Liver (tissue), 7 donors: ENCODE measurements at regions not wholly inside any gene's neighbourhood (a gene's known extent, or its start where the extent isn't known, plus 50 kb on each side); places are given as distances from the start of the nearest gene placed in this dataset.

Experiments used
- DNase-seq: peaks from one replicate; pipeline ENCODE4 v3.0.0-alpha.2; 2017; ENCODE audit warnings: low spot score
- H3K27ac ChIP-seq, 2 donors: one replicate each; pipeline ENCODE4 v1.7.0; 2013; ENCODE audit warnings: inconsistent platforms in 2 of 2, low read length in 2 of 2, control low read depth in 1 of 2, low read depth in 1 of 2, mild to moderate bottlenecking in 1 of 2
- H3K27me3 ChIP-seq, 4 donors: one replicate each; pipeline versions ENCODE4 v1.6.1 to v1.7.0; 2013; ENCODE audit warnings: low read length in 3 of 4, inconsistent platforms in 1 of 4, mild to moderate bottlenecking in 1 of 4, moderate library complexity in 1 of 4; ENCODE audit not compliant: control insufficient read depth in 4 of 4, insufficient read depth in 4 of 4
- H3K36me3 ChIP-seq, 4 donors: one replicate each; pipeline versions ENCODE4 v1.6.1 to v1.7.0; 2013; ENCODE audit warnings: low read length in 3 of 4, mild to moderate bottlenecking in 3 of 4, low read depth in 1 of 4, moderate library complexity in 1 of 4; ENCODE audit not compliant: control insufficient read depth in 4 of 4, insufficient read depth in 3 of 4
- H3K4me1 ChIP-seq, 4 donors: one replicate each; pipeline versions ENCODE4 v1.6.1 to v1.7.0; 2013; ENCODE audit warnings: low read length in 3 of 4, mild to moderate bottlenecking in 3 of 4, moderate library complexity in 1 of 4; ENCODE audit not compliant: control insufficient read depth in 4 of 4, insufficient read depth in 4 of 4
- H3K4me3 ChIP-seq, 3 donors: one replicate each; pipeline versions ENCODE4 v1.6.1 to v1.7.0; 2013; ENCODE audit warnings: low read length in 3 of 3, control low read depth in 1 of 3, low read depth in 1 of 3, mild to moderate bottlenecking in 1 of 3
- H3K9ac ChIP-seq, 2 donors: one replicate each; pipeline ENCODE4 v1.7.0; 2013; ENCODE audit warnings: low read length in 2 of 2, mild to moderate bottlenecking in 2 of 2, moderate library complexity in 2 of 2, control low read depth in 1 of 2, low read depth in 1 of 2
- H3K9me3 ChIP-seq, 4 donors: one replicate each; pipeline versions ENCODE4 v1.6.1 to v1.7.0; 2013; ENCODE audit warnings: low read length in 3 of 4; ENCODE audit not compliant: control insufficient read depth in 4 of 4
- ATF3 ChIP-seq: IDR thresholded peaks from 2 replicates; pipeline ENCODE4 v1.6.1; 2016; ENCODE audit warnings: antibody characterized with exemption
- EGR1 ChIP-seq, 2 donors: IDR thresholded peaks; 2 replicates each; pipeline ENCODE4 v1.6.1; 2016 to 2018; ENCODE audit warnings: antibody characterized with exemption in 2 of 2, low read depth in 2 of 2
- FOXA1 ChIP-seq: IDR thresholded peaks from 2 replicates; pipeline ENCODE4 v1.6.1; 2016; ENCODE audit warnings: antibody characterized with exemption
- FOXA2 ChIP-seq: IDR thresholded peaks from 2 replicates; pipeline ENCODE4 v1.6.1; 2016; ENCODE audit warnings: antibody characterized with exemption
- GABPA ChIP-seq, 2 donors: IDR thresholded peaks in 1 of 2; conservative IDR thresholded peaks in 1 of 2; 2 replicates each; pipeline ENCODE4 v1.6.1; 2016; ENCODE audit warnings: antibody characterized with exemption in 2 of 2, mild to moderate bottlenecking in 1 of 2, moderate library complexity in 1 of 2
- HNF4A ChIP-seq, 2 donors: conservative IDR thresholded peaks; 2 replicates each; pipeline ENCODE4 v1.6.1; 2016; ENCODE audit warnings: antibody characterized with exemption in 2 of 2, mild to moderate bottlenecking in 2 of 2
- JUND ChIP-seq, 2 donors: IDR thresholded peaks; 2 replicates each; pipeline ENCODE4 v1.6.1; 2016; ENCODE audit warnings: antibody characterized with exemption in 2 of 2
- MAX ChIP-seq: IDR thresholded peaks from 2 replicates; pipeline ENCODE4 v1.6.1; 2016; ENCODE audit warnings: antibody characterized with exemption
- NR2F2 ChIP-seq: IDR thresholded peaks from 2 replicates; pipeline ENCODE4 v1.6.1; 2016; ENCODE audit warnings: antibody characterized with exemption
- RAD21 ChIP-seq, 2 donors: IDR thresholded peaks; 2 replicates each; pipeline ENCODE4 v1.6.1; 2016; ENCODE audit warnings: antibody characterized with exemption in 2 of 2, mild to moderate bottlenecking in 2 of 2
- REST ChIP-seq: IDR thresholded peaks from 2 replicates; pipeline ENCODE4 v1.6.1; 2016; ENCODE audit warnings: antibody characterized with exemption, mild to moderate bottlenecking
- RXRA ChIP-seq, 2 donors: IDR thresholded peaks; 2 replicates each; pipeline ENCODE4 v1.6.1; 2017 to 2018; ENCODE audit warnings: antibody characterized with exemption in 2 of 2, mild to moderate bottlenecking in 1 of 2
- SP1 ChIP-seq: IDR thresholded peaks from 2 replicates; pipeline ENCODE4 v1.6.1; 2018; ENCODE audit warnings: antibody characterized with exemption, mild to moderate bottlenecking
- TAF1 ChIP-seq: conservative IDR thresholded peaks from 2 replicates; pipeline ENCODE4 v1.6.1; 2016; ENCODE audit warnings: antibody characterized with exemption, mild to moderate bottlenecking
- YY1 ChIP-seq: IDR thresholded peaks from 2 replicates; pipeline ENCODE4 v1.6.1; 2016; ENCODE audit warnings: antibody characterized with exemption, mild to moderate bottlenecking
- ZBTB33 ChIP-seq: IDR thresholded peaks from 2 replicates; pipeline ENCODE4 v1.6.1; 2016; ENCODE audit warnings: antibody characterized with exemption
- WGBS: extraction: QIAGEN DNeasy Blood & Tissue Kit; methylation state at CpG from one replicate; pipeline ENCODE4 v1.1.7; 2013; 5-methylcytosine and 5-hydroxymethylcytosine counted together
- donor health status: healthy.
- donor health status: healthy.
- donor health status: healthy.
- donor health status: healthy.

GRCh38 chr6:89026151-89026550 is 54.4 kb upstream of the PNRC1 start:
- H3K9me3 ChIP-seq: no peaks in the 10 kb centered on the region
- no peak overlapping the region for H3K4me3 ChIP-seq
- H3K36me3 ChIP-seq: no peaks in the 10 kb centered on the region
- TF ChIP-seq JUND (IDR thresholded peaks at IDR 0.05) (no peak), RAD21 (IDR thresholded peaks at IDR 0.05) (no peak), RXRA (IDR thresholded peaks at IDR 0.05) (no peak), YY1 (no peak), ZBTB33 (no peak), NR2F2 (no peak), TAF1 (no peak), EGR1 (IDR thresholded peaks at IDR 0.05; ENCODE audit: low read depth in 2 of 2) (no peak), FOXA2 (no peak), GABPA (IDR thresholded peaks at IDR 0.05 in 1 of 2, conservative IDR thresholded peaks at IDR 0.05 in 1 of 2) (no peak), REST (no peak), ATF3 (no peak)
- no peaks in the 10 kb centered on the region for H3K27me3 ChIP-seq
- H3K4me1 ChIP-seq: peaks cover 3 to 13% (median 9%) of the 10 kb centered on the region in 4 donors
- 95% methylated on average over 4 of the region's 4 CpGs for WGBS
- no peak overlapping the region for H3K9ac ChIP-seq
- no peak for DNase-seq
- no peak overlapping the region for H3K27ac ChIP-seq

GRCh38 chr6:89025633-89026032 is 54.9 kb upstream of the PNRC1 start:
- H3K4me3 ChIP-seq: no peak overlapping the region
- H3K9me3 ChIP-seq: no peaks in the 10 kb centered on the region
- H3K36me3 ChIP-seq: no peaks in the 10 kb centered on the region
- WGBS: 78% methylated on average over 3 of the region's 3 CpGs
- no peak for DNase-seq
- no peaks in the 10 kb centered on the region for H3K27me3 ChIP-seq
- H3K27ac ChIP-seq: no peak overlapping the region
- TF ChIP-seq ZBTB33 (no peak), SP1 (no peak), MAX (no peak), HNF4A (conservative IDR thresholded peaks at IDR 0.05) (no peak), GABPA (IDR thresholded peaks at IDR 0.05 in 1 of 2, conservative IDR thresholded peaks at IDR 0.05 in 1 of 2) (no peak), RXRA (IDR thresholded peaks at IDR 0.05) (no peak), JUND (IDR thresholded peaks at IDR 0.05) (no peak), TAF1 (no peak), EGR1 (IDR thresholded peaks at IDR 0.05; ENCODE audit: low read depth in 2 of 2) (no peak), YY1 (no peak), FOXA1 (no peak), REST (no peak), RAD21 (IDR thresholded peaks at IDR 0.05) (no peak)
- H3K4me1 ChIP-seq: peaks cover 3 to 13% (median 9%) of the 10 kb centered on the region in 4 donors
- no peak overlapping the region for H3K9ac ChIP-seq
